HuH-7.5 (cell line): ENCODE measurements at regions not wholly inside any gene's neighbourhood (a gene's known extent, or its start where the extent isn't known, plus 50 kb on each side); places are given as distances from the start of the nearest gene placed in this dataset.

ENCODE experiments used
- DNase-seq: peaks from one replicate; pipeline ENCODE4 v3.0.0; 2011; ENCODE audit warnings: low spot score

- no peak for DNase-seq
Measured at GRCh38 chr1:47630346-47630745, 192.5 kb downstream of the FOXD2 start.

GRCh38 chr1:47631411-47631995, 193.7 kb downstream of the FOXD2 start:
- DNase-seq: no peak

- DNase-seq: no peak
Measured at GRCh38 chr1:47635111-47635510, 197.3 kb downstream of the FOXD2 start.

GRCh38 chr1:47635597-47635996, 197.8 kb downstream of the FOXD2 start:
- no peak for DNase-seq

- DNase-seq: no peak
Measured at GRCh38 chr1:47637111-47637685, 199.4 kb downstream of the FOXD2 start.

GRCh38 chr1:47638240-47638639, 200.4 kb downstream of the FOXD2 start:
- no peak for DNase-seq

- DNase-seq: no peak
Measured at GRCh38 chr1:47638713-47639112, 200.9 kb downstream of the FOXD2 start.

- DNase-seq: no peak
Measured at GRCh38 chr1:47643306-47644211, 205.7 kb downstream of the FOXD2 start.

GRCh38 chr1:47644212-47644573, 206.3 kb downstream of the FOXD2 start:
- DNase-seq: no peak

GRCh38 chr1:47645151-47645550, 207.3 kb downstream of the FOXD2 start:
- no peak for DNase-seq

GRCh38 chr1:47646676-47647075, 208.8 kb downstream of the FOXD2 start:
- no peak for DNase-seq

- no peak for DNase-seq
Measured at GRCh38 chr1:47647327-47647845, 209.5 kb downstream of the FOXD2 start.

GRCh38 chr1:47650205-47650604, 212.4 kb downstream of the FOXD2 start:
- DNase-seq: no peak

GRCh38 chr1:47650611-47651010, 212.8 kb downstream of the FOXD2 start:
- no peak for DNase-seq

GRCh38 chr1:47651311-47652089, 213.7 kb downstream of the FOXD2 start:
- DNase-seq: no peak

- no peak for DNase-seq
Measured at GRCh38 chr1:47655521-47656300, 217.9 kb downstream of the FOXD2 start.

GRCh38 chr1:47656719-47657685, 219.2 kb downstream of the FOXD2 start:
- no peak for DNase-seq

GRCh38 chr1:47658161-47658920, 220.5 kb downstream of the FOXD2 start:
- no peak for DNase-seq

- no peak for DNase-seq
Measured at GRCh38 chr1:47659146-47659545, 221.3 kb downstream of the FOXD2 start.

- no peak for DNase-seq
Measured at GRCh38 chr1:47660622-47661021, 222.8 kb downstream of the FOXD2 start.
